NCI-H748 (cell line): ENCODE measurements at regions not wholly inside any gene's neighbourhood (a gene's known extent, or its start where the extent isn't known, plus 50 kb on each side); places are given as distances from the start of the nearest gene placed in this dataset.
"Not testable (repeated sequence)": the region's sequence is repeated elsewhere in the genome, so short reads cannot be mapped to it uniquely, and the experiment has no call there.

ENCODE experiments used
- DNase-seq: peaks from one replicate; lab custom pipeline; 2025; ENCODE audit not compliant: unreplicated experiment; lab: John Stamatoyannopoulos, UW

DNA sequence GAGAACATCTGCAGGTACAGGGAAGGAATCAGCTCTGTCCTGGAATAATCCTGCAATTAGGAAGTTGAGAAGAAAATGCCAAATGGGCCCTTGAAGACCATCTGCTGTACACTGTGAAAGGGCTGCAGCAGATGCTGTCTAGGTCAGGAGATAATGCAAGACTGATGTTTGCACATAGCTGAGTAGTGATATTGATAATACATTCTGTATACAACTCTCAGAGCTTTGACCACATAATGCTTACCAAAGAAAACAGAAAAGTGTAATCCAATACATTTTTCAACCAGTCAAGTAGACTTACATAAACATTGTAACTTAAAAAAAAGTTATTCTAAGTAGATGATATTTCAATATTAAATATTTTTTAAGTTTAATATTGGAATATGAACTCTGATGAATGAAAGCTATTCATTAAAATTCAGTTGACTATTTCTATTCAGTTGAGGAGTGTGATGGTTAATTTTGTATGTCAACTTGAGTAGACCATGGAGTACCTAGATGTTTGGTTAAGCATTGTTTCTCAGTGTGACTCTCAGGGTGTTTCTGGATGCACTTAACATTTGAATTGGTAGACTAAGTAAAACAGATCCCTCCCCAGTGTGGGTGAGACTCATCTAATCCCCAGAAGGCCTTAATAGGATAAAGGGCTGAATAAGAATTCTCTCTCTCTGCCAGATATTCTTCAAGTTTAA, 380.1 kb upstream of the PRR16 start:
- no peak for DNase-seq

DNA sequence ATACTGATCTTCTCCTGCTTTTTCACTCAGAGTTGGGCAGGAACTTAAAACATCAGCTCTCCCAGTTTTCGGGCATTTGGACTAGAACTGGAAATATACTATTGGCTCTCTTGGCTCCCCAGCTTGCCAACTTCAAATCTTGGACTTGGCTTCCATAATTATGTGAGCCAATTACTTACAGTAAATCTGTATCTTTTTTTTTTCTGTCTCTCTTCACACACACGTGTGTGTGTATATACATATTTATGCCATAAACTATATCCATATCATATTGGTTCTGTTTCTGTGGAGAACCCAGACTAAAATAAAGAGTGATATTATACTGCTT, 379.6 kb upstream of the PRR16 start:
- no peak for DNase-seq

DNA sequence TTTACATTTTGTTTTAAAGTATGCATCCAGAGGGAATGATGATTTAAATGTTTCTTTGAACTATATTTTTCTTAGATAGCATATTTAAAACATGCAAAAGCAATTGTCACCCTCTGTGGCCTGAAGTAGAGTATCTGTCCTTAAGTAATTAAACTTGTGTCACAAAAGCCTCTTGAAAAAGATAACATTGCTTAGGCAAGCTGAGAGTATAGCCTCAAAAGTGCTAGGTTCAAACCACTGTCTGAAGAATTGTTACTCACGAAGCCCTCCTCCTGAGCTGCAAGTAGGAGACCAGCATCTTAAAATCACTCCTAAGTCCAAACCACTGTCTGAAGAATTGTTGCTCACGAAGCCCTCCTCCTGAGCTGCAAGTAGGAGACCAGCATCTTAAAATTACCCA, 378.0 kb upstream of the PRR16 start:
- DNase-seq: no peak

DNA sequence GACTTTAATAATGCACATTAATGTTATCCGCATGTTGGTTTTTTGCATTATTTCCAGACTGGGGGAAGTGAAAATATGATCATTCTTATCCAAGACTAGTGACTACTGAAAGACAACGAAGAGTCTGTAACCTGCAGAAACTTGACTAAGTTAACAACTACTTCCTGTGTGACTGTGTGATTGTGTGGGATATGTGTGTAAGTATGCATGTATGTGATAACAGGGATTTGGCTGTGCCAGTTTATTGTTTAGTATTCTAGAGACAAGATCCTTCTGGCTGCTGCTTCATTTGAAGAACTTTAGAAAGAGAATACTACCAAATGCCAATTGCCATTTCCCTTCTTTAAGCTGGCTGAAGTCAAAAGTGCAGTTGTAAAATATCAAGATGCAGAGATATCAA, 375.7 kb upstream of the PRR16 start:
- no peak for DNase-seq

DNA sequence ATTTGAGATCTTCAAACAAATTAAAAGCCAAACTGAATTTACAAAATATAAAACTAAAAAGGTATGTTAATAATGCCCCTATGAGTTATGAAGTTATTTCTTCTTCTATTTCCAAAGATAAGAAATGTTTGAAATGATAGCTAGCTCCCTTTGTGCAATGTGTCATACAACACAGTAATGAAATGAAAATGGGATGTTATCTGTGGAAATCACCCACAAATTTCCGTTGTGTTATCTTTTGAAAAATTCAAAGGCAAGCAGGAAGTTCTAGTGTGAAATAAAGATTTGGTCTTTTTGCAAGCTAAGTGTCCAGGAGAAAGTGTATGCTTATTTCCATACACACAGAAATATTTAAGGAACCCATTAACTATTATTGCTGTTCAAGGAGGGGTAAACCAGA, 375.3 kb upstream of the PRR16 start:
- DNase-seq: no peak

DNA sequence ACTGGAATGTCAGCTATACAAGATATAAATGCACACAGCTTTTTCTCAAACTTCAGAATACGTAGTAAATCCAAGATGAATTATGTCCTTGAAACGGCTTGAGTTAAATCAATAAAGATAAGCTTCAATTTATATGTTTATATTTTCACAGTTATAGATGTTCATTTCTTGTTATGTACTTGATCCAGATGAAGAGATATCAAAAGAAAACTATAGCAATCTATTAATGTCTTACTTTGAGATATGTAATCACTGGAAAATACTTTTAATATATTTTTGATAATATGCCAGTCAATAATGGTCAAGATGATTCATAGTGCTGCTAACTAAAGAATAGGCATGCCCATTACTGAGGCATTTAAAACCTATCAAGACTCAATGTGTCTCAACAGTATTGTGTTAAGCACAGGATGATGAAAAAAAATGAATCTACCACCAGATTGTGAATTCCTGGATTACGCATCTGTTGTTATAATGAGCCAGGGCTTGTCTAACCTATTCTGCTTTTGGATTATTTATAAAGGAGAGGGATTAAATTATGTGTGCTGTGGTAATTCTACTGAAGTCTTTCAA, 372.6 kb upstream of the PRR16 start:
- no peak for DNase-seq

DNA sequence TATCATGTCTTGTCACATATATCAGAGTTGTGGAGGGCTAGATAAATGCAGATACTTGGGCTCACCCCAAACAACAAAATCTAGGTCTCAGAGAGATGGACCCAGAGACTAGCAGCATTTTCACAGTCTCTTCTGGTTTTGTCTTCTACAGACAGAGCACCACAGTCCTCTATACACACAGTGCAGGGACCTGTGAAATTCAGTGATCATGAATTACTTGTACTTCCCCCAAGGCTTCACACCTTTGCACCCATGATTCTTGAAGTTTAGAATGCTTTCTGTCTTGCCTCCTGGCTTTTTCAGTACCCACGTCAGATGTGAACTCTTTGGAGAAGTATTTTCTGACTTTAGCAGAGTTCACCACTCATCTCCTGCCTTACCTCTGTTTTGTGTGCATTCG, 371.5 kb upstream of the PRR16 start:
- DNase-seq: no peak

DNA sequence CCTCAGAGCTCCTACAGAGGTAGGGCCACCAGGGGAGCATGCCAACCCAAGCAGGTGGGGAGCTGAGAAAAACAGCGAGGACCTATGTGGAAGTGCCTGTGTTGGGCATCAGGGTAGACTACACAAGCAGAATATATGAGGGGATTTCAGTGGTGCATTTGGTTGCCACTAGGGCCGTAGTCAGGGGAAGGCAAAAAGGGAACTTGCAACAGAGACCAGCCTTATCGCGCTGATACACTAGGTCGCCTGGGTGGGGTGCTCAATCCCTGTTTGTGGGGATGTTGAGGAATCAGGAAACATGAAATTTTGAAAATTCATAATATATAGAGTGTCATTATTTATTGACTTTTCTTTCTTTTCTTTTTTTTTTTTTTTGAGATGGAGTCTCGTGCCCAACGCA, 370.9 kb upstream of the PRR16 start:
- no peak for DNase-seq

DNA sequence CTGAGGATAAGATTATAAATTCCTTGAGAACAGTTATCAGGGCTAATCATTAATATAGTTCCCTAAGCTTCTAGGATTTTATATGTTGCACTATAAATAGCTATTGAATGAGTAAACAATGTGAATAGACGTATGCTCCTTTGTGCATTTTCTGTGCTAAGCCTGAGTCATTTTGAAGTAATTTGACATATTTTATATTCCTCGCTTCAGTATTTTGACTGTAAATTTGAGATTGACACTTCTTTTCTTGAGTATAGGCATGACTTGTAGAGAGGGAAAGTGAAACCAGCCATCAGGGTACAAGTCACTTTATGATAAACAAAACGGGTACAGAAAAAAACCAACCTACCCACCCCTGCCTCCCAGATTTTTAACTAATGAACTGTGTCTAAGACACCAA, 367.7 kb upstream of the PRR16 start:
- no peak for DNase-seq

DNA sequence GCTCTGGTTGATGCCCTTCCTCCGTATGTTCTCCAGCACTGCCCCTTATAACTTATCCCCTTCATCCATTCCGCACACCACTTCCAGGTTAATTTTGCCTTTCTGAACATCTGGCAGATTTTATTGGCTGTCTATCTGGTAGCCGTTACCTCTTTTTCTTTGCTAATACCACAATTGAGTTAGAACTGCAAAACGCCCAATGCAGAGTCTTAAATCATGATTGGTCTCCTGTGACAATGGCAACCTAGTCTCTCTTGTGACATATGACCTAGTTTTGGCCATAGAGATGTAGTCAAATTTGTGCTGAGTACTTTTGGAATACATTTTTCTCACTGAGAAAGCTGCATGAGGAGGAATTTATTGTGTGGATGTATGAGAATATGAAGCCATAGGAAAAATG, 365.7 kb upstream of the PRR16 start:
- no peak for DNase-seq

DNA sequence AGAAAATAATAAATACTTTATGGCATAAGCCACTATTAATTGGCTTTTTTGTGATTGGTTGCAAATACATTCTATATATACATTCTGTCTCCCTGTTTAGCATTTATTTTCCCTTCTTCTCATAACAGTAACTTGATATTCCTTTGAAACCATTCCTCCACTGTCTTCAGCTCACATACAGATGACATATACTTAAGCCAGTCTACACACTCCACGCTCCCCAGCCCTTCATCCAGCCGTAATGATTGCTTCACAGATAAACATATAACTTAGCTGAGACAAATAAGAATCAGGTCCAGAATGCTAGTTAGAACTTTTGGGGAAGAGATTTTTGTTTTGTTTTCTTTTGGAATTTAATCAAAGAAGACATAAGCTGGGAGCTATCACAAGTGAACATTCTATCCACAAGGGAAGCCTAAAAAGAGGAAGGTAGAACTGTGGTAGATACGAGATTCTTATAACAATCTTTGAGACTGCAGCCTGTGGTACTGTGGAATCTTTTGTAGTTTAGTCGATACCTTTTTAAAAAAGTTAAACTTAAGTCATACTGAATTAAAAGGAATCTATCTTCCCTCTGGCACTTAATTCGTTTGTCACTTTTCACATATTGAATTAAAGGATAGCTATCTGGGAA, 365.1 kb upstream of the PRR16 start:
- DNase-seq: no peak

DNA sequence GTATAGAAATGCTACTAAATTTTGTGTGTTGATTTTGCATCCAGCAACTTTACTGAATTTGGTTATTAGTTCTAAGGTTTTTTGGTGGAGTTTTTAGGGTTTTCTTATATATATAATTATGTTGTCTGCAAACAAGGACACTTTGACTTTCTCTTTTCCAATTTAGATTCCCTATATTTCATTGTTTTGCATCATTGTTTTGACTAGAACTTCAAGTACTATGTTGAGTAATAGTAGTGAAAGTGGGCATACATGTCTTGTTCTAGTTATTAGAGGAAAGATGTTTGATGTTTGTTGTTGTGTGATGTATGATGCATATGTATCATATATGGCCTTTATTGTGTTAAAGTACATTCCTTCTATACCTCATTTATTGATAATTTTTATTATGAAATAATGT, 362.3 kb upstream of the PRR16 start:
- DNase-seq: no peak

DNA sequence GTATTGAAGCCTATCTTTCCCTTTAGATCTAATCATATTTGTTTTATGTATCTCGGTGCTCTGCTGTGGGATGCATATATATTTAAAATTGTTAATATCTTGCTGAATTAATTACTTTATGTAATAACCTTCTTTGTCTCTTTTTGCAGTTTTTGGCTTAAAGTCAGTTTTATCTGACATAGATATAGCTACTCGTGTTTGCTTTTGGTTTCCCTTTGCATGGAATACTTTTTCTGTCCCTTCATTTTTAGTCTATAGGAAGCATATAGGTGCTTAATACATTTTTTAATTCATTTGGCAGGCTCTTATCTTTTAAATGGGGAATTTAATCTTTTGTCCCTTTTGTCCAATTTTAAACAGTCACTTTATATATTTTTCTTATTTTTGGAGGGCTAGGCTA, 360.6 kb upstream of the PRR16 start:
- no peak for DNase-seq

DNA sequence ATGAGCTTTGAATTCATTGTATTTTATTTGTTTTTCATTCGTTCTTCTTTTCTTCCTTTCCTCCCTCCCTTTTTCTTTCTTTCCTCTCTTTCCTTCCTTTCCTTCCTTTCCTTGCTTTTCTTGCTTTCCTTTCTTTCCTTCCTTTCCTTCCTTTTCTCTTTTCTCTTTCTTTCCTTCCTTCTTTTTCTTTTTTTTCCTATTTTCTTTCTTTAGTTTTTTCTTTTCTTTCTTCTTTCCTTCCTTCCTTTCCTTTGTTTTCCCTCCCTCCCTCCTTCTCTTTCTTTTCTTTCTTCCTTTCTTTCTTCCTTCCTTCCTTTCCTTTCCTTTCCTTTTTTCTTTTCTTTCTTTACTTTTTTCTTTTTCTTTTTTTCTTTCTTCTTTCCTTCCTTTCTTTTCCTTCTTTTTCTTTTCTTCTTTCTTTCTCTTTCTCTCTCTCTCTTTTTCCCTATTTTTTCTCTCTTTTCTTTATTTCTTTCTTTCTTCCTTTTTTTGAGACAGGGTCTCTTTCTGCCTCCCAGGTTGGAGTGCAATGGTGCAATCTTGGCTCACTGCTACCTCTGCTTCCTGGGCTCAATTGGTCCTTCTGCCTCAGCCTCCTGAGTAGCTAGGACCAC, 357.1 kb upstream of the PRR16 start:
- no peak for DNase-seq

DNA sequence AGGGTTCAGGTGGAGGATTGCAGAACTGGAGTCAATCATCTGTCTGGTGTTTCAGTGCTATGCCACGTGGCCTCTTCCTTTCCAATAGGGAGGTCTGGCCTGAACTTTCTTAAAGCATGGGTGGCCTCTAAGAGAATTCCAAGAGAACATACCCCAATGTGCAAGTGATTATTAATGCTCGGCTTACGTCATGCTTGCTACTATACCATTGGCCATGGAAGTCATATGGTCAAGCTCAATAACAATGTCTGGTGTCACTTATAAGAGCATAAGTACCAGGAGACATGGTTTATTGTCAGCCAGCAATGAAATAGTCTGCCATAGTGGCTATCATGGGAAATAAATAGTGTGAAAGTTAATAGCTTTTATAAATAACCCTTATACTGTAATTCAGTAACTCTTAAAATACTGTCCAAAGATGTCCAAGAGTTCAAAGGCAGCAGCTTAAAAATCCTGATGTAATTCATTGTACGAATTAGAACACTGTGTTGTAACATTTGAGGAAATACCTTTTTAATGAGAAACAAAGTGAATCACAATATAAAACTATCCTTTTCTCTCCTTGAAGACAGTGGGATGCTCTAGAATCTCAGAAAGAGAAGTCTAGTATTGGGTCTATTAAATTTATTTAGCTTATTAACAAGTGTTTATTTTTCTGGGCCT, 355.4 kb upstream of the PRR16 start:
- no peak for DNase-seq

DNA sequence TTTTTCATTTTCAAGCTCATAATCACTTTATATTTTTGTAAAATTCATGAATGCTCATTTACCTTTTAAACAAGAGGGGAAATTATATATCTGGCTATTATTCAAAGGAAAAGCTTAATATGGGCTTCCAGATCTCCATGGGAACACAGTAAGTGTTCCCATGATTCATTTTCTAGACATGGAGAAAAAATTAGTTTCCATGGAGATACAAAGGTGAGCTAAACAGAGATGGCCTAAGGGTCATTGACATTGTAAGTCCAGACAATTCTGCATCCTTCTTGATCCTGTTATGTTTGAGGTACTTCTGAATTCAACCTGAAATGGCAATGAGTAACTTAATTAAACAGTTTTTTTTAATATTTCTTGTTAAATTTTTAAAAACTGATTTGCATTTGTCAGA, 341.4 kb upstream of the PRR16 start:
- DNase-seq: peak; percentile 3

DNA sequence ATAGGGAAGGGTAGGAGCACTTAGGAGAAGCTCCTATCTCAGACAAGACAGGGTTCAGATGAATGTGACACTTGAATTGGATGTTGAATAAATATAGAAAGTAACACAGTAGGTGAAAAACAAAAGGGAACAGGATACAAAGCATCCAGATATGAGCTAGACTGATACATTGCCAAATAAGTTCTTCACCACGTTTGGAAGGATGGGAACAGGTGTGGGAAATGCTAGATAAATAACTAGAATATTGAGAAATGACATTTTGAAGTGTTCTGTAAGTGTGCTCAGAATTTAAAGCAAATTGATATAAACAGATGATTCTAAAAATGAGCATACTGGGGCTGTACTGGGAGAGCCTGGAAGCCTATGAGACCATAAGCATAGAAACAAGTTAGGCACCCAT, 340.1 kb upstream of the PRR16 start:
- DNase-seq: no peak

DNA sequence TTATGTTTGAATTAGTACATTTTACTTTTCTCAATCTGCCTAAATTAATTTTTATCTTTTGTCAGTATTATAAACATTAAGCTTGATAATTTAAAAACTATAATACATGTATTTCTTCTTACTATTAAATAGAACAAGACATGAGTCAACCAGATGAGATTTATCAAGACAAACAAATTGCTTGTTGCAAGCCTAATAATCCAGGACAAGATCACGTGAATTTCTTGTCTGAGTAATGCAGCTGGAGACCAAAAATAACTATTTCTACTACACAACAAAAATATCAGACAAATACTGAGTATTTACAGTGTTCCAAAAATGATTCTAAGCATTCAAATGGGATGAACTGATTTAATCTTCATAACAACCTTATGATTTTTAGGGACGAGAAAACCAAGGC, 339.1 kb upstream of the PRR16 start:
- no peak for DNase-seq

DNA sequence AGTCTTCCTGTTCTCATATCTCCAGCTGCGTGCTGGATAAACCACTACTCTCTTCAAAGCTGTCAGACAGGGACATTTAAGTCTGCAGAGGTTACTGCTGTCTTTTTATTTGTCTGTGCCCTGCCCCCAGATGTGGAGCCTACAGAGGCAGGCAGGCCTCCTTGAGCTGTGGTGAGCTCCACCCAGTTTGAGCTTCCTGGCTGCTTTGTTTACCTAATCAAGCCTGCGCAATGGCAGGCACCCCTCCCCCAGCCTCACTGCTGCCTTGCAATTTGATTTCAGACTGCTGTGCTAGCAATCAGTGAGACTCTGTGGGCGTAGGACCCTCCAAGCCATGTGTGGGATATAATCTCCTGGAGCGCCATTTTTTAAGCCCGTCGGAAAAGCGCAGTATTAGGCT, 331.8 kb upstream of the PRR16 start:
- DNase-seq: not testable (repeated sequence)

DNA sequence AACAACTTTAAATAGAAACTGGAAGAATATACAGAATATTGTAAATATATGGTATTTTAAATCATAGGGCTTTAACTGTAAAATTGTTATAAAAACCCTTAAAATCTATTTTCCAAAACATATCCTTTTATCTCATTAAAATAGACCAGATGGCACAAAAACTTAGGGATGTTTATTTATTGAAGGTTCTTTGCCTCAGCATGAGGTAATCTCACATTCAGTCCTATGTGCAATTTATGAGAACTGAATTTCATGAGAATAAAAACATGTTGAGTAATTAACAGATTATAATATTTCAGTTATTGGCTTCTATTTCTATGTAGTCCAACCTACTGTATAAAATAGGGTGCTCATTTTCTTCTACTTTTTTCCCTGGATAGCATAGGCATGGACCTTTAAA, 329.2 kb upstream of the PRR16 start:
- no peak for DNase-seq

DNA sequence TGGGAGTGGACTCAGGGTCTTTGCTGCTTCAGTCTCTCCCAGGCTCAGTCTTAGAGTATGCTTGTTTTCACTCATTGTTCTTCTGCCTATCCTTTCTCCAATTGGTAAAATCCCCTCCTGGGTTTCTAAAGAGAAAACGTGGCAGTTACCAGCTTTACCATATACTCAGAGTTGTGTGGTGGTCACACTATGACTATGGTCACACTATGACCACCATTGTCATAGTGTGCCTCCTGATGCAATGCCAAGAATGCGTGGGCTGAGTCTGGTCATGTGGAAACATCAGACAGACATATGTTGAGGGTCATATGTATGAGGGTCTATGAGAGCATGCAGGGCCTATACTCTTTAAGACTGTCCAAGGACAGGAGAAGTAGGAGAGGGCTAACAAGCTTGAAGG, 326.5 kb upstream of the PRR16 start:
- DNase-seq: no peak

DNA sequence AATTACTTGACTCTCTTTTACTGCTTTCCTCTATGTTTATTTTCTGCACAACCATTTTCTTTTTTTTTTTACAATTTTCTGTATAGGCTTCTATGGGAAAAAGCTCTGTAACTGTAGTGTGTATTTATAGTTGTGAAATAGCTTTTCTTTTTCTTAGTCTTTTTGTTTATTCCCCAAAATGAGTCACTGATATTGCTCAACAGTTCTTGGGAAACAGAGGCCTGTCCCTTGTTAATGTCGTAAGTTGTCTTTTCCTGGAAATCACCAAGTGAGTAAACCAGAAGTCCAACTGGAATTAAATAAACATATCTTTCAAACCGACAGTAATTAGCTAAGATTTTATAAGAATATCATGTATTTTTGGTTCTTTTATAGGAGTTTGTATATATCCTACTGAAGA, 325.1 kb upstream of the PRR16 start:
- no peak for DNase-seq
